ENCODE measurements at regions not wholly inside any gene's neighbourhood (a gene's known extent, or its start where the extent isn't known, plus 50 kb on each side); places are given as distances from the start of the nearest gene placed in this dataset.
"Not testable (repeated sequence)": the region's sequence is repeated elsewhere in the genome, so short reads cannot be mapped to it uniquely, and the experiment has no call there.

- DNase-seq (ENCODE audit: low read depth in 3 of 3): no peak
These were observed 175.8 kb upstream of the ARID1B start for GRCh38 chr6:156601152-156602065.

GRCh38 chr6:156600678-156601077 is 176.5 kb upstream of the ARID1B start:
- no peak for DNase-seq (ENCODE audit: low read depth in 3 of 3)

GRCh38 chr6:156599978-156600590 is 177.1 kb upstream of the ARID1B start:
- DNase-seq (ENCODE audit: low read depth in 3 of 3): no peak

- DNase-seq (ENCODE audit: low read depth in 3 of 3): no peak
These were observed 177.8 kb upstream of the ARID1B start for GRCh38 chr6:156599366-156599765.

- no peak for DNase-seq (ENCODE audit: low read depth in 3 of 3)
These were observed 178.4 kb upstream of the ARID1B start for GRCh38 chr6:156598855-156599180.

- no peak for DNase-seq (ENCODE audit: low read depth in 3 of 3)
These were observed 178.9 kb upstream of the ARID1B start for GRCh38 chr6:156598071-156598854.

GRCh38 chr6:156597095-156597494 is 180.1 kb upstream of the ARID1B start:
- DNase-seq (ENCODE audit: low read depth in 3 of 3): no peak

GRCh38 chr6:156595476-156595875 is 181.7 kb upstream of the ARID1B start:
- DNase-seq (ENCODE audit: low read depth in 3 of 3): no peak

- no peak for DNase-seq (ENCODE audit: low read depth in 3 of 3)
These were observed 183.3 kb upstream of the ARID1B start for GRCh38 chr6:156593893-156594292.

- DNase-seq (ENCODE audit: low read depth in 3 of 3): no peak
These were observed 184.1 kb upstream of the ARID1B start for GRCh38 chr6:156593127-156593526.

- no peak for DNase-seq (ENCODE audit: low read depth in 3 of 3)
These were observed 186.7 kb upstream of the ARID1B start for GRCh38 chr6:156590482-156590881.

- no peak for DNase-seq (ENCODE audit: low read depth in 3 of 3)
These were observed 187.9 kb upstream of the ARID1B start for GRCh38 chr6:156589281-156589680.

GRCh38 chr6:156587751-156588301 is 189.4 kb upstream of the ARID1B start:
- DNase-seq (ENCODE audit: low read depth in 3 of 3): no peak

- DNase-seq (ENCODE audit: low read depth in 3 of 3): no peak
These were observed 190.1 kb upstream of the ARID1B start for GRCh38 chr6:156587071-156587470.

- DNase-seq (ENCODE audit: low read depth in 3 of 3): no peak
These were observed 191.3 kb upstream of the ARID1B start for GRCh38 chr6:156585859-156586258.

GRCh38 chr6:156584121-156584520 is 193.1 kb upstream of the ARID1B start:
- not testable (repeated sequence) for DNase-seq (ENCODE audit: low read depth in 3 of 3)

- no peak for DNase-seq (ENCODE audit: low read depth in 3 of 3)
These were observed 194.1 kb upstream of the ARID1B start for GRCh38 chr6:156583083-156583482.

GRCh38 chr6:156582509-156582992 is 194.6 kb upstream of the ARID1B start:
- no peak for DNase-seq (ENCODE audit: low read depth in 3 of 3)

GRCh38 chr6:156579564-156579963 is 197.6 kb upstream of the ARID1B start:
- DNase-seq (ENCODE audit: low read depth in 3 of 3): no peak

GRCh38 chr6:156577749-156578148 is 199.4 kb upstream of the ARID1B start:
- no peak for DNase-seq (ENCODE audit: low read depth in 3 of 3)

- DNase-seq (ENCODE audit: low read depth in 3 of 3): no peak
These were observed 201.8 kb upstream of the ARID1B start for GRCh38 chr6:156575361-156575760.

- DNase-seq (ENCODE audit: low read depth in 3 of 3): no peak
These were observed 212.4 kb upstream of the ARID1B start for GRCh38 chr6:156564807-156565149.
